Ovary (tissue), 7 donors: ENCODE measurements at regions not wholly inside any gene's neighbourhood (a gene's known extent, or its start where the extent isn't known, plus 50 kb on each side); places are given as distances from the start of the nearest gene placed in this dataset.

ENCODE experiments used
- DNase-seq, 5 donors: peaks; one replicate each; pipeline ENCODE4 v3.0.0-alpha.2; 2019 to 2020
- H3K27ac ChIP-seq, 2 donors: fragments of 200-600 bp; one replicate each; pipeline versions ENCODE4 v1.5.1 to v1.8.0; 2019 to 2022
- H3K27me3 ChIP-seq: fragments of 200-600 bp; one replicate; pipeline ENCODE4 v1.8.0; 2022
- H3K36me3 ChIP-seq: fragments of 200-600 bp; sonication (generic); one replicate; pipeline ENCODE4 v1.5.1; 2019
- H3K4me1 ChIP-seq: one replicate; pipeline ENCODE4 v1.8.1; 2013; ENCODE audit warnings: mild to moderate bottlenecking, moderate library complexity; ENCODE audit not compliant: insufficient read depth
- H3K4me3 ChIP-seq: fragments of 200-600 bp; sonication (generic); one replicate; pipeline ENCODE4 v1.5.1; 2017
- H3K9me3 ChIP-seq, 2 donors: fragments of 200-600 bp in 1 of 2; sonication (generic) in 1 of 2; one replicate each; pipeline versions ENCODE4 v1.5.1 to v1.8.1; 2013 to 2019; ENCODE audit warnings: mild to moderate bottlenecking in 1 of 2, moderate library complexity in 1 of 2
- CTCF ChIP-seq, 3 donors: fragments of 450-650 bp in 2 of 3; fragments of 200-600 bp in 1 of 3; IDR thresholded peaks; one replicate each; pipeline versions ENCODE4 v1.5.1 to v1.8.0; 2016 to 2022; ENCODE audit warnings: antibody characterized with exemption in 3 of 3, mild to moderate bottlenecking in 1 of 3
- EP300 ChIP-seq: sonication (generic); formaldehyde crosslinking; IDR thresholded peaks from one replicate; pipeline ENCODE4 v1.6.1; 2017; ENCODE audit warnings: antibody characterized with exemption
- POLR2A ChIP-seq: fragments of 450-650 bp; IDR thresholded peaks from one replicate; pipeline ENCODE4 v1.6.1; 2017; ENCODE audit warnings: antibody characterized with exemption, mild to moderate bottlenecking, moderate library complexity
- WGBS, 3 donors: extraction: QIAGEN DNeasy Blood & Tissue Kit in 1 of 3; methylation state at CpG; one replicate each; pipeline versions ENCODE4 v1.1.5 to v1.1.7; 2013 to 2017; 5-methylcytosine and 5-hydroxymethylcytosine counted together
- intact Hi-C, 4 donors: fragments of 100-400 bp; cut with DNase I; formaldehyde crosslinking; loops; one replicate each; pipeline versions ENCODE4 v1.11.0 to v1.15.1; 2022 to 2023
- donor health status: DM: no; HTN: no; CAD: no; lungs with moderate emphysema.
- donor health status: DM: no; HTN: no; CAD: no.
- donor health status: Bipolar disorder and iron deficiency.
- donor health status: DM: no; HTN: no; CAD: no.
- donor health status: DM: yes; HTN: yes; CAD: no.

GRCh38 chrX:63918611-63919010, 133.6 kb upstream of the ARHGEF9 start:
- WGBS, 3 donors = 11 to 29% (median 24%) methylated on average over 1 of the region's 1 CpG
- no peak overlapping the region for H3K4me3 ChIP-seq
- no peaks in the 10 kb centered on the region for H3K36me3 ChIP-seq
- intact Hi-C loops = no loop called here
- no peaks in the 10 kb centered on the region for H3K27me3 ChIP-seq
- H3K27ac ChIP-seq = no peak overlapping the region
- TF ChIP-seq POLR2A (no peak), EP300 (no peak), CTCF (IDR thresholded peaks at IDR 0.05) (no peak)
- H3K9me3 ChIP-seq = peaks cover 0 to 3% of the 10 kb centered on the region in 2 donors
- no peaks in the 10 kb centered on the region for H3K4me1 ChIP-seq
- no peak for DNase-seq

- Histone ChIP-seq H3K27me3 (no peaks in the 10 kb centered on the region), H3K9me3 (peaks cover 0 to 4% of the 10 kb centered on the region in 2 donors), H3K27ac (no peak overlapping the region), H3K4me1 (no peaks in the 10 kb centered on the region), H3K4me3 (no peak overlapping the region), H3K36me3 (no peaks in the 10 kb centered on the region)
- DNase-seq = no peak
- no peak for TF ChIP-seq CTCF (IDR thresholded peaks at IDR 0.05)
- no peak for TF ChIP-seq POLR2A
- TF ChIP-seq EP300 = no peak
- 81 to 88% (median 83%) methylated on average over 1 of the region's 1 CpG for WGBS, 3 donors
- intact Hi-C loops = no loop called here
These were observed 132.3 kb upstream of the ARHGEF9 start for GRCh38 chrX:63917296-63917695.

GRCh38 chrX:63913719-63914118, 128.7 kb upstream of the ARHGEF9 start:
- H3K9me3 ChIP-seq = peaks cover 0 to 4% of the 10 kb centered on the region in 2 donors
- no peaks in the 10 kb centered on the region for H3K4me1 ChIP-seq
- no peak overlapping the region for H3K4me3 ChIP-seq
- TF ChIP-seq POLR2A (no peak), CTCF (IDR thresholded peaks at IDR 0.05) (no peak), EP300 (no peak)
- H3K27me3 ChIP-seq = no peaks in the 10 kb centered on the region
- H3K27ac ChIP-seq = no peak overlapping the region
- no peaks in the 10 kb centered on the region for H3K36me3 ChIP-seq
- no peak for DNase-seq
- intact Hi-C loops = no loop called here

- intact Hi-C loops = no loop called here
- WGBS, 3 donors = 43 to 47% (median 46%) methylated on average over 2 of the region's 2 CpGs
These were observed 104.0 kb upstream of the ARHGEF9 start for GRCh38 chrX:63889001-63889400.

More at GRCh38 chrX:63889001-63889400, 104.0 kb upstream of the ARHGEF9 start:
- no peak for DNase-seq
- Histone ChIP-seq H3K4me3 (no peak overlapping the region), H3K4me1 (no peaks in the 10 kb centered on the region), H3K9me3 (no peaks in the 10 kb centered on the region), H3K27ac (no peak overlapping the region), H3K27me3 (no peaks in the 10 kb centered on the region), H3K36me3 (no peaks in the 10 kb centered on the region)
- no peak for TF ChIP-seq CTCF (IDR thresholded peaks at IDR 0.05)
- TF ChIP-seq POLR2A = no peak
- no peak for TF ChIP-seq EP300
